Osteocyte (in vitro differentiated cells): ENCODE measurements at regions not wholly inside any gene's neighbourhood (a gene's known extent, or its start where the extent isn't known, plus 50 kb on each side); places are given as distances from the start of the nearest gene placed in this dataset.

Source experiments
- DNase-seq: peaks from one replicate; pipeline ENCODE4 v3.0.0; 2021; ENCODE audit warnings: mixed read lengths; ENCODE audit not compliant: unreplicated experiment; ENCODE audit errors: extremely low spot score
- H3K27ac Mint-ChIP-seq: one replicate; pipeline ENCODE4 v1.8.0; 2021; ENCODE audit warnings: mild to moderate bottlenecking, mixed read lengths; ENCODE audit not compliant: unreplicated experiment
- H3K27me3 Mint-ChIP-seq: one replicate; pipeline ENCODE4 v1.8.0; 2021; ENCODE audit warnings: mixed read lengths; ENCODE audit not compliant: unreplicated experiment
- H3K36me3 Mint-ChIP-seq: one replicate; pipeline ENCODE4 v1.8.0; 2021; ENCODE audit warnings: mixed read lengths; ENCODE audit not compliant: unreplicated experiment
- H3K4me1 Mint-ChIP-seq: one replicate; pipeline ENCODE4 v1.8.0; 2021; ENCODE audit warnings: mixed read lengths; ENCODE audit not compliant: unreplicated experiment
- H3K4me3 Mint-ChIP-seq: one replicate; pipeline ENCODE4 v1.8.0; 2021; ENCODE audit warnings: mild to moderate bottlenecking, moderate library complexity, mixed read lengths; ENCODE audit not compliant: unreplicated experiment
- H3K9me3 Mint-ChIP-seq: one replicate; pipeline ENCODE4 v1.8.0; 2021; ENCODE audit warnings: mixed read lengths; ENCODE audit not compliant: unreplicated experiment
- CTCF ChIP-seq: fragments of 200-600 bp; sonication (generic); IDR thresholded peaks from 2 replicates; pipeline ENCODE4 v1.5.0; 2021; ENCODE audit warnings: antibody characterized with exemption, mild to moderate bottlenecking, moderate library complexity

DNA sequence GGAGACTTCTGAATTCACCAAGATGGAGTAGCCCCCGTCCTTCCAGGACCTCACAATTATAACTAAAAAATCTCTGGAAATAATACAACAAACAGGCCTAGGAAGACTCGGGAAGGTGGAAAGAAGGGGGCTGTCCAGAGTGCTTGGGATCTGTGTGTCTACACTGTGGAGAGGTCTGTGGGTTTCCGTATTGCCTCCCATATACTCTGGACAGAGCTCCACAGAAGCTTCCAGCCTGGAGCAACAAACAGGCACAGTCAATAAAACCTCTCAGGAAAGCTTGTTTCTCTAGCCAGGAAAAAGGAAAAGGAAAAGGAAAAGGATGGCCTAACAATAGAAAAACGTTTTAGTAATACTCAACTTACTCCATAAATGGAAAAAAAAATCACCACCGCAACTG, 655.9 kb downstream of the DSC3 start:
- no peak overlapping the region for H3K4me3 Mint-ChIP-seq
- no peaks in the 10 kb centered on the region for H3K36me3 Mint-ChIP-seq
- H3K27ac Mint-ChIP-seq, result no peak overlapping the region
- TF ChIP-seq CTCF, result no peak
- DNase-seq, result no peak
- peaks cover 25% of the 10 kb centered on the region for H3K27me3 Mint-ChIP-seq
- no peaks in the 10 kb centered on the region for H3K4me1 Mint-ChIP-seq
- no peaks in the 10 kb centered on the region for H3K9me3 Mint-ChIP-seq

GRCh38 chr18:30385684-30386083, 656.9 kb downstream of the DSC3 start:
- H3K4me1 Mint-ChIP-seq, result no peaks in the 10 kb centered on the region
- peaks cover 2% of the 10 kb centered on the region for H3K9me3 Mint-ChIP-seq
- no peak overlapping the region for H3K27ac Mint-ChIP-seq
- TF ChIP-seq CTCF, result no peak
- no peak overlapping the region for H3K4me3 Mint-ChIP-seq
- no peak for DNase-seq
- no peaks in the 10 kb centered on the region for H3K36me3 Mint-ChIP-seq
- peaks cover 22% of the 10 kb centered on the region for H3K27me3 Mint-ChIP-seq

DNA sequence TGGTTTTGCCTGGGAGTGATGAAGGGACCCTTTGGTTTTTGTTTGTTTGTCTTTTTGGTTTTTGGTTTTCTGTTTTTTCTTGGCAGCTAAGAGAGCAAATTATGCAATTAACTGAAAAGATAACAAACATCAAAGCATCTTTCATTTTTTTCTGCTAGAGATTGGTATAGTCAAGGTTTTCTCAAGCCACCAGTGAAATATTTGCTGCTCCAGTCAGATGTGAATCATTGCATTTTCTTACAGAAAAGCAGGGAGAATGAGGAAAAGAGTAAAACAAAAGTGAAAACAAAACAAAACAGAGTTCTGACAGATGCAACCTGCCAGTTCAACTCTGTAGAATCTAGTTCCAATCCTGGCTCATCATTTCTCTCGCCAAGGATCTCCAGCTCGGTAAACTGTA, 660.7 kb downstream of the DSC3 start:
- no peak for TF ChIP-seq CTCF
- no peak overlapping the region for H3K27ac Mint-ChIP-seq
- peaks cover 5% of the 10 kb centered on the region for H3K9me3 Mint-ChIP-seq
- peaks cover 3% of the 10 kb centered on the region for H3K4me1 Mint-ChIP-seq
- DNase-seq, result no peak
- H3K27me3 Mint-ChIP-seq, result peaks cover 4% of the 10 kb centered on the region
- H3K36me3 Mint-ChIP-seq, result no peaks in the 10 kb centered on the region
- H3K4me3 Mint-ChIP-seq, result no peak overlapping the region

- H3K9me3 Mint-ChIP-seq, result peaks cover 8% of the 10 kb centered on the region
- DNase-seq, result no peak
- H3K4me1 Mint-ChIP-seq, result peaks cover 3% of the 10 kb centered on the region
- TF ChIP-seq CTCF, result no peak
- H3K36me3 Mint-ChIP-seq, result no peaks in the 10 kb centered on the region
- no peaks in the 10 kb centered on the region for H3K27me3 Mint-ChIP-seq
- H3K4me3 Mint-ChIP-seq, result no peak overlapping the region
- H3K27ac Mint-ChIP-seq, result no peak overlapping the region
Measured at GRCh38 chr18:30378097-30378496, 664.4 kb downstream of the DSC3 start.

DNA sequence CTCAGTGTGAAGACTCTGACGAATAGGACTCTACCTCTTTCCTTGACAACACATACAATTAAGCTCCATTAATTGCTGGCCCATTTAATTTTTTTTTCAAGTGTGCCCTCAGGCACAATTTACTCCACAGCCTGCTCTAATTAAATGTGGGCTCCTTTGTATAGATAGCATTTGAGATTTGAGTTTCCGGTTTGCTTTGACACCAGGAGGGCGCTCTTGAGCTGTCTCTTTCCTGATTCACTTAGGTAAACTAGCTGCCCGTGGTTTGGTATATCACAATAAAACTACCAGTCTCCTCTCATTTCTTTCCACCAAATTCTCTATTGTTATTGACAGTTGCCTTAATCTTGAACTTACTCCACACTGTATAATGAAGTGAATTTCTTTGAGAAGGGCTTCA, 666.0 kb downstream of the DSC3 start:
- DNase-seq, result no peak
- Mint-ChIP-seq H3K27me3 (peaks cover 2% of the 10 kb centered on the region), H3K4me3 (no peak overlapping the region), H3K27ac (no peak overlapping the region), H3K9me3 (peaks cover 8% of the 10 kb centered on the region), H3K4me1 (peaks cover 3% of the 10 kb centered on the region), H3K36me3 (no peaks in the 10 kb centered on the region)
- peak; percentile 17 for TF ChIP-seq CTCF
